B cell (primary cell): ENCODE measurements at regions not wholly inside any gene's neighbourhood (a gene's known extent, or its start where the extent isn't known, plus 50 kb on each side); places are given as distances from the start of the nearest gene placed in this dataset.

Experiments
- ATAC-seq: fragments of 200-7000 bp; cut with Tn5 transposase; one replicate; pipeline ENCODE4 v1.10.0; 2021; ENCODE audit warnings: low read depth, mild to moderate bottlenecking, moderate number of reproducible peaks, moderate library complexity
- CTCF ChIA-PET: fragments of 350-600 bp; sonication (Branson Sonifier 250); formaldehyde crosslinking; loops from one replicate; lab custom pipeline; 2021; ENCODE audit warnings: antibody characterized with exemption, inconsistent platforms; lab: Charles Lee
- POLR2A ChIA-PET: fragments of 350-600 bp; sonication (Branson Sonifier 250); formaldehyde crosslinking; loops from one replicate; lab custom pipeline; 2021; ENCODE audit warnings: antibody characterized with exemption; lab: Charles Lee
- DNase-seq: peaks from one replicate; pipeline ENCODE4 v3.0.0; 2013
- H2AFZ ChIP-seq: 2 replicates; pipeline ENCODE4 v1.6.1; 2012; ENCODE audit warnings: mild to moderate bottlenecking, low read depth, low read length; ENCODE audit not compliant: insufficient read depth, poor library complexity, severe bottlenecking
- H3K27ac ChIP-seq, 2 donors: 1 replicate in 1 of 2; 2 replicates in 1 of 2; pipeline ENCODE4 v1.5.1; 2012 to 2013; ENCODE audit warnings: low read length in 2 of 2, mild to moderate bottlenecking in 2 of 2, moderate library complexity in 1 of 2
- H3K27me3 ChIP-seq, 4 experiments: fragments of 200-600 bp in 1 of 4; sonication (generic) in 1 of 4; replicated peaks in 1 of 4; 1 replicate in 2 of 4; 2 replicates in 2 of 4; pipeline versions ENCODE4 v1.6.1 to v1.7.0; 2013 to 2016; ENCODE audit warnings: low read length in 3 of 4, mild to moderate bottlenecking in 2 of 4, mixed read lengths in 1 of 4, moderate library complexity in 1 of 4; ENCODE audit not compliant: insufficient read depth in 4 of 4, control insufficient read depth in 3 of 4; ENCODE audit errors: control extremely low read depth in 1 of 4
- H3K36me3 ChIP-seq, 2 experiments: replicated peaks in 1 of 2; 1 replicate in 1 of 2; 2 replicates in 1 of 2; pipeline versions ENCODE4 v1.6.1 to v1.7.1; 2013; ENCODE audit warnings: low read length in 1 of 2; ENCODE audit not compliant: insufficient read depth in 2 of 2, control insufficient read depth in 1 of 2; ENCODE audit errors: control extremely low read depth in 1 of 2, extremely low read depth in 1 of 2
- H3K4me1 ChIP-seq, 2 donors: fragments of 200-600 bp in 1 of 2; sonication (generic) in 1 of 2; 1 replicate in 1 of 2; 2 replicates in 1 of 2; pipeline versions ENCODE4 v1.5.1 to v1.6.1; 2013 to 2017; ENCODE audit warnings: low read length in 2 of 2; ENCODE audit not compliant: control insufficient read depth in 2 of 2, insufficient read depth in 2 of 2
- H3K4me2 ChIP-seq: replicated peaks from 2 replicates; pipeline ENCODE3; 2012; ENCODE audit warnings: mild to moderate bottlenecking, low read depth, low read length; ENCODE audit not compliant: poor library complexity, severe bottlenecking
- H3K4me3 ChIP-seq, 5 experiments: fragments of 200-600 bp in 1 of 5; sonication (generic) in 1 of 5; 1 replicate in 3 of 5; 2 replicates in 2 of 5; pipeline versions ENCODE4 v1.5.1 to v1.7.0; 2011 to 2016; ENCODE audit warnings: low read length in 4 of 5, mild to moderate bottlenecking in 4 of 5, low read depth in 2 of 5, control low read depth in 1 of 5, moderate library complexity in 1 of 5; ENCODE audit not compliant: insufficient read depth in 1 of 5; ENCODE audit errors: control extremely low read depth in 1 of 5, extremely low read depth in 1 of 5
- H3K79me2 ChIP-seq: fragments of 200-600 bp; sonication (generic); one replicate; pipeline ENCODE4 v1.6.0; 2016; ENCODE audit warnings: low read length; ENCODE audit not compliant: control insufficient read depth, insufficient read depth
- H3K9ac ChIP-seq: fragments of 200-600 bp; sonication (generic); 2 replicates; pipeline ENCODE4 v1.6.1; 2017; ENCODE audit warnings: mild to moderate bottlenecking, low read length, moderate library complexity
- H3K9me3 ChIP-seq, 3 donors: one replicate each; pipeline versions ENCODE4 v1.6.1 to v1.7.1; 2013; ENCODE audit warnings: low read length in 2 of 3; ENCODE audit not compliant: control insufficient read depth in 2 of 3, insufficient read depth in 1 of 3; ENCODE audit errors: control extremely low read depth in 1 of 3
- H4K20me1 ChIP-seq: 2 replicates; pipeline ENCODE4 v1.6.0; 2012; ENCODE audit warnings: mild to moderate bottlenecking, low read length; ENCODE audit not compliant: insufficient read depth, control insufficient read depth, poor library complexity, severe bottlenecking
- H3K27ac Mint-ChIP-seq: one replicate; pipeline ENCODE4 v1.8.0; 2021; ENCODE audit warnings: mixed read lengths
- H3K27me3 Mint-ChIP-seq: one replicate; pipeline ENCODE4 v1.8.0; 2021; ENCODE audit warnings: mixed read lengths
- H3K4me1 Mint-ChIP-seq: one replicate; pipeline ENCODE4 v1.8.0; 2021; ENCODE audit warnings: mixed read lengths
- H3K4me3 Mint-ChIP-seq: one replicate; pipeline ENCODE4 v1.8.0; 2021; ENCODE audit warnings: mixed read lengths
- H3K9me3 Mint-ChIP-seq: one replicate; pipeline ENCODE4 v1.8.0; 2022; ENCODE audit warnings: mixed read lengths; ENCODE audit not compliant: insufficient read depth
- EZH2 ChIP-seq: IDR thresholded peaks from 2 replicates; pipeline ENCODE4 v1.6.1; 2012; ENCODE audit warnings: borderline replicate concordance, low read depth, mild to moderate bottlenecking, moderate library complexity, low read length; ENCODE audit not compliant: insufficient read depth, poor library complexity, severe bottlenecking
- WGBS: methylation state at CpG from one replicate; pipeline ENCODE4 v1.1.5; 2013; ENCODE audit warnings: missing lambda C conversion rate; ENCODE audit not compliant: insufficient coverage; 5-methylcytosine and 5-hydroxymethylcytosine counted together
- intact Hi-C: fragments of 100-400 bp; cut with micrococcal nuclease; formaldehyde crosslinking; loops from one replicate; pipeline ENCODE4 v1.10.0; 2022
- TF ChIP-seq, protein P1 (sequence below): fragments of 200-600 bp; IDR thresholded peaks from one replicate; pipeline ENCODE4 v1.8.0; 2022; ENCODE audit warnings: antibody characterized with exemption, mild to moderate bottlenecking

DNA sequence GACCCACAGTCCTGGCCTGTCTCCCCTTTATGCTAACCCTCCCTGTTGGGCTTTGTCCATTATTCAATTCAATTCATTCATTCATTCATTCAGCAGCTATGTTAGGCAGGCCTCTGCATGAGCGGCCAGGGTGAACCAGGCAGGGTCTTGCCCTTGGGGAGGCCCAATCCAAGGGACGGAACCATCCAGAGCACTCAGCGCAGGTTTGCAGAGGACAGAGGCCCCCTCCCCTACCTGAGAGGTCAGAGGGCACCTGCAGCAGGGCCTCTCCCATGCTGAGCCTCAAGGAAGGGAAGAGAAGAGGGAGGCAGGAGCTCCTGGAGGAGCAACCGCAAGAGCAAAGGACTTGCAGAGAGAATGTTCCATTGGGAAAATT, 61.4 kb downstream of the C9orf50 start:
- POLR2A ChIA-PET = no interaction called here
- WGBS = 85% methylated on average over 4 of the region's 4 CpGs

DNA sequence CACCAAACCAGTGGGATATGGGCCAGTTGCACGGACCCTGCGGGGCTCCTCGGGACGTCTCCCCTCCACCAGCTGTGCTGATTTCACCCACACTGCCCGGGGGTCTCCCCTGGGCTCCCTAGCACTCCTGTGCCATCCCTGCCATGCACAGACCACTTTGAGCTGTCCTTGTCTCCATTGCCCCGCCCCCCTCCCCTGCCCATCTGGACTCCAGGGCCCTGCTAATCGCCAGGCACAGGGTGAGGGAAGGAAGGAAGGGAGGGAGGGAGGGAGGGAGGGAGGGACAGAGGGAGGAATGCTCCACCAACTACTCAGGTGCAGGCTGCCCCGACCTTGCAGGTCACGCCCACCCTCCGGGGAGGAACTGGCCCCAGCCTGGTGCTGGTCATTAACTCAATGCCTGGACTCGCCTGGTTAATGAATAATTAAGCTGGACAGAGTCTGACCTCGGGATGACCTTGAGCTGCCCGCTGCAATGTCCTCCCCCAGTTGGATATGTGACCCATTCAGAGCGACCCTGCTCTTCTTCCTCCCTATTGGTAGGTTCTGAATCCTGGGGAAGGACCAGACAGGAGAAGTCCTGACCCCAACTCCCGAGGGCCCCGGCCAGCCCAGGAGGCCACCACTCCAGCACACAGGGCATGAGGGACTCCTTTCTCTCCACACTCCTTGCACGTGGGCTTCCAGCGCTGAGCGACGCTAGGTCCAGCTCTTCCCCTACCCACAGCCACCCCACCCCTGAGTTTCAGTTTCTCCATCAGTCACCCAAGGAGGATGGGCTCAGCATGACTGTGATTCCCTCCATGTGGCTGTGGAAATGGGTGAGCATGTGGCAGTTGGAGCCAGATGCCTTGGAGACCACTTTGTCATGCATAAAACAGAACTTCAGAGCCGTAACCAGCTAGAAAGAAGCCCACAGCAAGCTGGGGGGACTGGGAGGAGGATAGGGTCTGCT, 62.1 kb downstream of the C9orf50 start:
- no peak overlapping the region for H3K4me2 ChIP-seq

More for the DNA sequence above, 61.4 kb downstream of the C9orf50 start:
- Histone ChIP-seq H3K4me2 (no peak overlapping the region), H3K79me2 (no peaks in the 10 kb centered on the region), H3K36me3 (no peaks in the 10 kb centered on the region), H2AFZ (no peak overlapping the region), H3K4me3 (no peak overlapping the region), H3K9me3 (no peaks in the 10 kb centered on the region), H3K27ac (no peak overlapping the region), H3K9ac (no peak overlapping the region), H3K4me1 (no peaks in the 10 kb centered on the region), H4K20me1 (no peaks in the 10 kb centered on the region), H3K27me3 (peaks cover 0 to 7% (median 0%) of the 10 kb centered on the region in 4 experiments)
- no peak for DNase-seq
- CTCF ChIA-PET = interaction anchor here (1.2 kb wide), 1 partner anchor 64 kb away, joined by 6 read pairs; no protein-coding TSS in a partner anchor
- Mint-ChIP-seq H3K4me1 (no peaks in the 10 kb centered on the region), H3K9me3 (no peaks in the 10 kb centered on the region), H3K27me3 (peaks cover 32% of the 10 kb centered on the region), H3K4me3 (no peak overlapping the region), H3K27ac (no peak overlapping the region)
- no peak for ATAC-seq
- TF ChIP-seq EZH2 = no peak
- TF ChIP-seq, protein P1, sequence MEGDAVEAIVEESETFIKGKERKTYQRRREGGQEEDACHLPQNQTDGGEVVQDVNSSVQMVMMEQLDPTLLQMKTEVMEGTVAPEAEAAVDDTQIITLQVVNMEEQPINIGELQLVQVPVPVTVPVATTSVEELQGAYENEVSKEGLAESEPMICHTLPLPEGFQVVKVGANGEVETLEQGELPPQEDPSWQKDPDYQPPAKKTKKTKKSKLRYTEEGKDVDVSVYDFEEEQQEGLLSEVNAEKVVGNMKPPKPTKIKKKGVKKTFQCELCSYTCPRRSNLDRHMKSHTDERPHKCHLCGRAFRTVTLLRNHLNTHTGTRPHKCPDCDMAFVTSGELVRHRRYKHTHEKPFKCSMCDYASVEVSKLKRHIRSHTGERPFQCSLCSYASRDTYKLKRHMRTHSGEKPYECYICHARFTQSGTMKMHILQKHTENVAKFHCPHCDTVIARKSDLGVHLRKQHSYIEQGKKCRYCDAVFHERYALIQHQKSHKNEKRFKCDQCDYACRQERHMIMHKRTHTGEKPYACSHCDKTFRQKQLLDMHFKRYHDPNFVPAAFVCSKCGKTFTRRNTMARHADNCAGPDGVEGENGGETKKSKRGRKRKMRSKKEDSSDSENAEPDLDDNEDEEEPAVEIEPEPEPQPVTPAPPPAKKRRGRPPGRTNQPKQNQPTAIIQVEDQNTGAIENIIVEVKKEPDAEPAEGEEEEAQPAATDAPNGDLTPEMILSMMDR = no peak
- intact Hi-C loops = no loop called here

More for the DNA sequence above, 62.1 kb downstream of the C9orf50 start:
- ChIA-PET CTCF (interaction anchor here (1.2 kb wide), 1 partner anchor 65 kb away, joined by 6 read pairs; no protein-coding TSS in a partner anchor), POLR2A (no interaction called here)
- H3K4me1 Mint-ChIP-seq = no peaks in the 10 kb centered on the region
- Histone ChIP-seq H3K79me2 (no peaks in the 10 kb centered on the region), H3K9ac (no peak overlapping the region), H3K4me3 (no peak overlapping the region), H3K27ac (no peak overlapping the region), H4K20me1 (no peaks in the 10 kb centered on the region), H3K27me3 (peaks cover 0 to 7% (median 0%) of the 10 kb centered on the region in 4 experiments), H3K36me3 (no peaks in the 10 kb centered on the region), H2AFZ (no peak overlapping the region), H3K9me3 (no peaks in the 10 kb centered on the region), H3K4me1 (no peaks in the 10 kb centered on the region)
- no peak for DNase-seq
- H3K9me3 Mint-ChIP-seq = no peaks in the 10 kb centered on the region
- no peak for TF ChIP-seq EZH2
- TF ChIP-seq, protein P1 = no peak
- no peak for ATAC-seq
- intact Hi-C loops = no loop called here
- H3K27me3 Mint-ChIP-seq = peaks cover 30% of the 10 kb centered on the region
- no peak overlapping the region for H3K4me3 Mint-ChIP-seq
- 72% methylated on average over 17 of the region's 21 CpGs for WGBS
- no peak overlapping the region for H3K27ac Mint-ChIP-seq
